Thyroid gland (tissue), 4 donors: ENCODE measurements at regions not wholly inside any gene's neighbourhood (a gene's known extent, or its start where the extent isn't known, plus 50 kb on each side); places are given as distances from the start of the nearest gene placed in this dataset.

Source experiments
- DNase-seq, 2 donors: peaks; one replicate each; pipeline ENCODE4 v3.0.0-alpha.2; 2019
- H3K27ac ChIP-seq, 3 donors: fragments of 200-600 bp; sonication (generic); 1 replicate in 2 of 3; 2 replicates in 1 of 3; pipeline ENCODE4 v1.5.1; 2016 to 2019; ENCODE audit warnings: mild to moderate bottlenecking in 1 of 3, moderate library complexity in 1 of 3
- H3K27me3 ChIP-seq: fragments of 200-600 bp; sonication (generic); one replicate; pipeline ENCODE4 v1.5.1; 2019
- H3K36me3 ChIP-seq, 2 donors: fragments of 200-600 bp; sonication (generic); one replicate each; pipeline ENCODE4 v1.5.1; 2016 to 2019
- H3K4me1 ChIP-seq, 2 donors: fragments of 200-600 bp; sonication (generic); one replicate each; pipeline ENCODE4 v1.5.1; 2017 to 2019
- H3K4me3 ChIP-seq, 3 donors: fragments of 200-600 bp; sonication (generic); replicated peaks in 1 of 3; 1 replicate in 2 of 3; 2 replicates in 1 of 3; pipeline ENCODE4 v1.5.1; 2016; ENCODE audit warnings: mild to moderate bottlenecking in 1 of 3
- H3K9me3 ChIP-seq: fragments of 200-600 bp; sonication (generic); one replicate; pipeline ENCODE4 v1.5.1; 2017
- CTCF ChIP-seq, 6 experiments: fragments of 200-600 bp in 3 of 6; fragments of 450-650 bp in 3 of 6; sonication (generic) in 3 of 6; IDR thresholded peaks; one replicate each; pipeline ENCODE4 v1.5.1; 2016 to 2019; ENCODE audit warnings: antibody characterized with exemption in 6 of 6, mild to moderate bottlenecking in 2 of 6, inconsistent platforms in 1 of 6, moderate library complexity in 1 of 6
- POLR2A ChIP-seq, 2 donors: fragments of 450-650 bp; IDR thresholded peaks; one replicate each; pipeline ENCODE4 v1.6.1; 2017; ENCODE audit warnings: antibody characterized with exemption in 2 of 2, mild to moderate bottlenecking in 2 of 2, moderate library complexity in 1 of 2
- WGBS, 2 donors: methylation state at CpG; one replicate each; pipeline ENCODE4 v1.1.5; 2017; 5-methylcytosine and 5-hydroxymethylcytosine counted together
- intact Hi-C: fragments of 100-400 bp; cut with DNase I; formaldehyde crosslinking; loops from one replicate; pipeline ENCODE4 v1.15.1; 2023

GRCh38 chr9:1267581-1267980, 217.4 kb downstream of the DMRT2 start:
- TF ChIP-seq POLR2A (IDR thresholded peaks at IDR 0.05) (no peak), CTCF (IDR thresholded peaks at IDR 0.05) (no peak)
- intact Hi-C loops: no loop called here
- H3K4me3 ChIP-seq: no peak overlapping the region
- no peaks in the 10 kb centered on the region for H3K27me3 ChIP-seq
- 82 to 84% methylated on average over 5 of the region's 5 CpGs for WGBS, 2 donors
- H3K27ac ChIP-seq: no peak overlapping the region
- H3K36me3 ChIP-seq: no peaks in the 10 kb centered on the region
- H3K9me3 ChIP-seq: no peaks in the 10 kb centered on the region
- DNase-seq: no peak
- H3K4me1 ChIP-seq: no peaks in the 10 kb centered on the region

- Histone ChIP-seq H3K36me3 (no peaks in the 10 kb centered on the region), H3K4me1 (no peaks in the 10 kb centered on the region), H3K9me3 (no peaks in the 10 kb centered on the region), H3K4me3 (no peak overlapping the region), H3K27ac (no peak overlapping the region), H3K27me3 (no peaks in the 10 kb centered on the region)
- intact Hi-C loops: no loop called here
- DNase-seq: no peak
- TF ChIP-seq CTCF (IDR thresholded peaks at IDR 0.05) (no peak), POLR2A (IDR thresholded peaks at IDR 0.05) (no peak)
- WGBS, 2 donors: 54 to 58% methylated on average over 6 of the region's 6 CpGs
These were observed 219.6 kb downstream of the DMRT2 start for GRCh38 chr9:1269533-1270315.

DNA sequence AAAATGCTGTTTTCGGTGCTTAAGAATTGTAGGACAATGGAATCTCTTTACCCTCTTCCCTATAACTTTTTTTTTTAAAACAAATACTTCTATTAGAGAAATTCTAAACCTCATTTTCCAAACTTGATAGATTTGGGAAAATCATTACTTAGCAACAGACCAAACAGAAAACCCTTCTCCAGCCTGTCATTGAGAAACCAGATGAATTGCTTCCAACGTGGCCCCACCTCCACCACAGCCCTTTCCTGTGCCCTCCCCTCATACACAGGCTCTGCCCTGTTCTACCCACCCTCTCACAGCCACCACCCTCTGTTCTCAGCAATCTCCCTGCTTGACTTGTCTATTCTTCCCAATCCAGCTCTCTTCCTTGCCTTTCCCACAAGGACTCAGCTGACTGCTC, 221.2 kb downstream of the DMRT2 start:
- WGBS, 2 donors: 59 to 72% methylated on average over 2 of the region's 2 CpGs
- intact Hi-C loops: no loop called here
- H3K4me1 ChIP-seq: no peaks in the 10 kb centered on the region
- H3K27ac ChIP-seq: no peak overlapping the region
- TF ChIP-seq POLR2A (IDR thresholded peaks at IDR 0.05): no peak
- TF ChIP-seq CTCF (IDR thresholded peaks at IDR 0.05): no peak
- H3K9me3 ChIP-seq: no peaks in the 10 kb centered on the region
- no peaks in the 10 kb centered on the region for H3K27me3 ChIP-seq
- no peaks in the 10 kb centered on the region for H3K36me3 ChIP-seq
- no peak overlapping the region for H3K4me3 ChIP-seq
- no peak for DNase-seq

- TF ChIP-seq POLR2A (IDR thresholded peaks at IDR 0.05): no peak
- Histone ChIP-seq H3K9me3 (no peaks in the 10 kb centered on the region), H3K27ac (no peak overlapping the region), H3K36me3 (no peaks in the 10 kb centered on the region), H3K4me1 (no peaks in the 10 kb centered on the region), H3K27me3 (no peaks in the 10 kb centered on the region), H3K4me3 (no peak overlapping the region)
- no peak for DNase-seq
- intact Hi-C loops: no loop called here
- 72 to 76% methylated on average over 2 of the region's 2 CpGs for WGBS, 2 donors
These were observed 221.6 kb downstream of the DMRT2 start for GRCh38 chr9:1271786-1272185.

DNA sequence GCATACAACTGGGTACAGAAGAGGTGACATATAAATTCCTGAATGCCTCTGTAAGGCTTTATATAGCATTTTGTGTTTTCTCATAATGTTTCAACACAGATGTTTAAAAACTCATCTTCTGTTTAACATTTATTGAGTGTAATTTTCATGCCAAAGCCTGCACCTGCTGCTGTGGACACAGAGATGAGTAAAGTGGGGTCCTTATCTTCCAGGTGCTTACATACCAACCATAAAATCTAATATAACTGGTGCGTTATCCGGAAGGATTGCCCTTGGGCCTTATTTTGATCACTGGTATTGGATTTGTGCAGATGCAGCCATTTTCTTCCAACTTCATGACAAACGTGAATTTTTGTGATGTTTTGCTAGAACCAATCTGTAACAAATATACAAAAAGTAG, 222.3 kb downstream of the DMRT2 start:
- Histone ChIP-seq H3K27me3 (no peaks in the 10 kb centered on the region), H3K36me3 (no peaks in the 10 kb centered on the region), H3K9me3 (no peaks in the 10 kb centered on the region), H3K27ac (no peak overlapping the region), H3K4me1 (no peaks in the 10 kb centered on the region), H3K4me3 (no peak overlapping the region)
- no peak for TF ChIP-seq POLR2A (IDR thresholded peaks at IDR 0.05)
- TF ChIP-seq CTCF (IDR thresholded peaks at IDR 0.05): no peak
- DNase-seq: no peak
- intact Hi-C loops: no loop called here
- WGBS, 2 donors: 89% methylated on average over 3 of the region's 3 CpGs
